HepG2 (cell line): ENCODE measurements at regions not wholly inside any gene's neighbourhood (a gene's known extent, or its start where the extent isn't known, plus 50 kb on each side); places are given as distances from the start of the nearest gene placed in this dataset.

ENCODE experiments used
- ARID5B ChIP-seq: IDR thresholded peaks from 2 replicates; pipeline ENCODE4 v1.4.0; 2020; ENCODE audit warnings: mild to moderate bottlenecking, missing genetic modification reagents
- ATF2 ChIP-seq: sonication (generic); formaldehyde crosslinking; IDR thresholded peaks from 2 replicates; pipeline ENCODE4 v1.4.0; 2020; ENCODE audit warnings: missing genetic modification reagents
- FOSL2 ChIP-seq: sonication (generic); formaldehyde crosslinking; IDR thresholded peaks from 2 replicates; pipeline ENCODE4 v1.4.0; 2020; ENCODE audit warnings: missing genetic modification reagents
- HINFP ChIP-seq: sonication (generic); formaldehyde crosslinking; IDR thresholded peaks from 2 replicates; pipeline ENCODE4 v1.4.0; 2020; ENCODE audit warnings: low read depth, mild to moderate bottlenecking, missing genetic modification reagents
- ZBTB25 ChIP-seq: IDR thresholded peaks from 2 replicates; pipeline ENCODE4 v1.6.1; 2018; ENCODE audit warnings: missing genetic modification reagents
- ZNF629 ChIP-seq: sonication (generic); formaldehyde crosslinking; conservative IDR thresholded peaks from 2 replicates; pipeline ENCODE4 v1.5.0; 2020; ENCODE audit warnings: missing genetic modification reagents

GRCh38 chr5:106241409-106241808, 1429.3 kb downstream of the EFNA5 start (continued):
- TF ChIP-seq ZNF629 (CRISPR knock-in tag), result no peak
- TF ChIP-seq ARID5B (CRISPR knock-in tag), result peak; percentile 36; the same call in 1 of the 2 replicates
- no peak for TF ChIP-seq ZBTB25 (CRISPR knock-in tag)
- TF ChIP-seq ATF2, result no peak
- TF ChIP-seq FOSL2, result peak; percentile 19; the same call in 1 of the 2 replicates
- TF ChIP-seq HINFP (CRISPR knock-in tag), result no peak
